AG09309 (cell line): ENCODE measurements at regions not wholly inside any gene's neighbourhood (a gene's known extent, or its start where the extent isn't known, plus 50 kb on each side); places are given as distances from the start of the nearest gene placed in this dataset.

Experiments used
- DNase-seq: peaks from one replicate; pipeline ENCODE4 v3.0.0-alpha.2; 2010; ENCODE audit warnings: low read depth
- H3K4me3 ChIP-seq: 2 replicates; pipeline ENCODE4 v1.5.1; 2011; ENCODE audit warnings: mild to moderate bottlenecking, low read depth, low read length, moderate library complexity; ENCODE audit not compliant: control insufficient read depth
- CTCF ChIP-seq: IDR thresholded peaks from 2 replicates; pipeline ENCODE4 v1.5.1; 2011; ENCODE audit warnings: mild to moderate bottlenecking, low read depth, low read length, inconsistent platforms; ENCODE audit not compliant: insufficient read depth, control insufficient read depth; ENCODE audit errors: missing control alignments

GRCh38 chr11:19592842-19593241 lies 119.8 kb upstream of the NAV2 start:
- H3K4me3 ChIP-seq, result no peak overlapping the region
- DNase-seq, result no peak
- no peak for TF ChIP-seq CTCF

- no peak for DNase-seq
- H3K4me3 ChIP-seq, result no peak overlapping the region
- TF ChIP-seq CTCF, result no peak
Measured at GRCh38 chr11:19589567-19590260, 122.9 kb upstream of the NAV2 start.

- DNase-seq, result no peak
- no peak for TF ChIP-seq CTCF
- no peak overlapping the region for H3K4me3 ChIP-seq
Measured at GRCh38 chr11:19587979-19588378, 124.7 kb upstream of the NAV2 start.

GRCh38 chr11:19580646-19581045 lies 132.0 kb upstream of the NAV2 start:
- TF ChIP-seq CTCF, result no peak
- no peak for DNase-seq
- no peak overlapping the region for H3K4me3 ChIP-seq

- no peak overlapping the region for H3K4me3 ChIP-seq
- TF ChIP-seq CTCF, result no peak
- no peak for DNase-seq
Measured at GRCh38 chr11:19579957-19580356, 132.7 kb upstream of the NAV2 start.

- no peak overlapping the region for H3K4me3 ChIP-seq
- TF ChIP-seq CTCF, result no peak
- no peak for DNase-seq
Measured at GRCh38 chr11:19578871-19579270, 133.8 kb upstream of the NAV2 start.

GRCh38 chr11:19577976-19578619 lies 134.5 kb upstream of the NAV2 start:
- H3K4me3 ChIP-seq, result no peak overlapping the region
- peak; percentile 1 for TF ChIP-seq CTCF
- peak; percentile 72 for DNase-seq
